ENCODE measurements at regions not wholly inside any gene's neighbourhood (a gene's known extent, or its start where the extent isn't known, plus 50 kb on each side); places are given as distances from the start of the nearest gene placed in this dataset.
"Not testable (repeated sequence)": the region's sequence is repeated elsewhere in the genome, so short reads cannot be mapped to it uniquely, and the experiment has no call there.

- H3K27me3 Mint-ChIP-seq; H3K4me3 Mint-ChIP-seq; H3K9me3 Mint-ChIP-seq; H3K36me3 Mint-ChIP-seq (ENCODE audit: low read depth); H3K27ac Mint-ChIP-seq; H3K4me1 Mint-ChIP-seq; ATAC-seq (replicated peaks): not testable (repeated sequence)
Measured at GRCh38 chr6:57998858-57999619, 681.6 kb downstream of the PRIM2 start.

DNA sequence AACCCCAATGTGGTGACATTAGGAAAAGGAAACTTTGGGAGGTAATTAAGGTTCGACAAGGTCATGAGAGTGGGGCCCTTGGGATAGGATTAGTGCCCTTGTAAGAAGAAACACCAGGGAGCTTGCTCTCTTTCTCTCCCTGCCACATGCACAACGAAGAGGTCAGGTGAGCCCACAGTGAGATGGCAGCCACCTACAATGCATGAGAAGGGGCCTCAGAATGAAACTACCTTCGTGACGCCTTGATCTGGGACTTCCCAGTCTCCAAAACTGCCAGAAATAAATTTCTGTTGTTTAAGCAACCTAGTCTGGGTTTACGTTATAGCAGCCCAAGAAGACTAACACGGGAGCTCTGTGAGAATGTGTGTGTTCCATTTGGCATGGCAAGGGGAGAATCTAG lies 682.8 kb downstream of the PRIM2 start:
- H3K27ac Mint-ChIP-seq; H3K4me1 Mint-ChIP-seq; H3K4me3 Mint-ChIP-seq; ATAC-seq (replicated peaks); H3K27me3 Mint-ChIP-seq; H3K9me3 Mint-ChIP-seq; H3K36me3 Mint-ChIP-seq (ENCODE audit: low read depth): not testable (repeated sequence)

- H3K4me3 Mint-ChIP-seq; H3K27ac Mint-ChIP-seq; H3K9me3 Mint-ChIP-seq; H3K4me1 Mint-ChIP-seq; ATAC-seq (replicated peaks); H3K27me3 Mint-ChIP-seq; H3K36me3 Mint-ChIP-seq (ENCODE audit: low read depth): not testable (repeated sequence)
Measured at GRCh38 chr6:58003417-58004167, 686.2 kb downstream of the PRIM2 start.

DNA sequence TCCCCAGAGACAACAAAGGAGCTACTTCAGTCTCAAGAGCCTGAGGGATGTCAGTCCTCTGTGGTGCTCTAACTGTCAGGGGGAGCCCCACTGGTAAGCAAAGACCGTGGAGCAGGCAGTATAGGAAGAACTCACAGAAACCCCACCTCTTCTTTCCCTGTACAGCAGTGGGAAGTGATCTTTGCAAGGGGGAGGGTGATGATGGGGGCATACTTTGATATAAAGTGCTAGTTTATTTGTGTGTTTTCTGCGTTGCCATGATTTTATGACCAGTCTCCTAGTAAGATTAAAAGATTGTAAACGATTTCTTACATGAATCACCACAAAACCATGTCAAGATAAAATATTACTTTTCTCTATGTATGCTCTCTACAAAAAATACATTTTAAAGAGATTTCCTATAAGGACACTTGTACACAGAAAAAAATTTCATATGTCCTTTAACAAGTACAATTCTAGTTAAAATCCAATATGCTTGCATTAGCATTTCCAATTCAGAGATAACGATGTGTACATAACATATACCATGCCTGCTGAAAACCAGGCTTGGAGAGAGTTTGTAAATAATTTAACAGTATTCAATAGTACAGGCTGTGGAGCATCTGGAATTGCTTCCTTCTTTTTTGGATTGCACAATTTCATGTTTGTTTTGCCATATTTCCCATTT lies 690.0 kb downstream of the PRIM2 start:
- not testable (repeated sequence) for H3K27me3 Mint-ChIP-seq; H3K9me3 Mint-ChIP-seq; H3K36me3 Mint-ChIP-seq (ENCODE audit: low read depth); H3K4me1 Mint-ChIP-seq; H3K4me3 Mint-ChIP-seq; H3K27ac Mint-ChIP-seq; ATAC-seq (replicated peaks)

DNA sequence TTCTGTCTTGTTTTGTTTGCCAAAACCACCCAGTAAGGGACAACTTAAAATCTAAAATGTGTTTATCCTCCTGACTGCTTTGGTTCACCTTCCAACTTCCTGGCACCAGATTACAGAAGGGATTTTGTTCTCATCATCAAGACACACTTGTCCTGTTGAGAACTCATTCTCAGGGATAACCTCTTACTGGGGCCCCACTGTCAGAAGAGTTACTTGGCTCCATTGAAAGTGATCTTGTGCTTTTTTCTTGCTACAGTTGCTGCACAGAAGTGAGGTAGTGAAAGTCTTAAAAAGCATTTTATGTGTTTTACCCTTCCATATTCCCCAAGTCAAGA lies 690.5 kb downstream of the PRIM2 start:
- H3K36me3 Mint-ChIP-seq (ENCODE audit: low read depth); H3K4me3 Mint-ChIP-seq; H3K27ac Mint-ChIP-seq; H3K9me3 Mint-ChIP-seq; H3K4me1 Mint-ChIP-seq; H3K27me3 Mint-ChIP-seq; ATAC-seq (replicated peaks): not testable (repeated sequence)

DNA sequence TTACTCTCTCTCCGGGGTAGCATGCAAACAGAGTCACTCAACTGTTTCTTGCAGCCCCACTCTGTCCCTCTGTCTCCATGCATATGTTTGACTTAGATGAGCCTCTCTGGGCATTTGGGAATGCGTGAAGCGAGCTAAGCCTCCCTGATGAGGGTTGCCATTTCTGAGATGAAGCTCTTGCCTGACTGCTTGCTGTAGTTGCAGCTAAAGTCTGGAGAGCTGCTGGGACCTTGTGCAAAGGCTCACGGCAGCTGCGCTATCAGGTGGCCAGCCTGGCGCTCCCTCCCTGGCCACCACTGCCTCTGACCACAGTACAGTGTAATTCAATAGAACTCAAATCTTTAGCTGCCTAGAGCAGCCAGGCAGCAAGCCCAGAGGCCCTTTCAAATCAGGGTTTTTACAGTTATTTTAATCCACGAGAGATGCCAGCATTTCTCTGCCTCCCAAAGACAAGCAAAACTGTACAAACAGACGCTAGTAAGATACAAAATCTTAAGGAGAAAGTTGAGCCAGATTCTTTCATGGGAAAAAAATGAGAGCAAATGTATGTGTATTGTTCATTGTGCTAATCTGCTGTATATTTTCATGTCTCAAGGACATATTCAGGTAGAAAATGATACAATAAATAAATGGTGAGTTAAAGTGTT lies 694.6 kb downstream of the PRIM2 start:
- H3K4me3 Mint-ChIP-seq; ATAC-seq (replicated peaks); H3K27ac Mint-ChIP-seq; H3K9me3 Mint-ChIP-seq; H3K36me3 Mint-ChIP-seq (ENCODE audit: low read depth); H3K27me3 Mint-ChIP-seq; H3K4me1 Mint-ChIP-seq: not testable (repeated sequence)

GRCh38 chr6:58016614-58017013 lies 699.2 kb downstream of the PRIM2 start:
- H3K36me3 Mint-ChIP-seq (ENCODE audit: low read depth); H3K4me3 Mint-ChIP-seq; ATAC-seq (replicated peaks); H3K9me3 Mint-ChIP-seq; H3K4me1 Mint-ChIP-seq; H3K27me3 Mint-ChIP-seq; H3K27ac Mint-ChIP-seq: not testable (repeated sequence)

- not testable (repeated sequence) for H3K27me3 Mint-ChIP-seq; H3K4me1 Mint-ChIP-seq; H3K27ac Mint-ChIP-seq; H3K9me3 Mint-ChIP-seq; H3K4me3 Mint-ChIP-seq; ATAC-seq (replicated peaks); H3K36me3 Mint-ChIP-seq (ENCODE audit: low read depth)
Measured at GRCh38 chr6:58028188-58028587, 710.8 kb downstream of the PRIM2 start.

- H3K27ac Mint-ChIP-seq; H3K36me3 Mint-ChIP-seq (ENCODE audit: low read depth); H3K27me3 Mint-ChIP-seq; ATAC-seq (replicated peaks); H3K4me3 Mint-ChIP-seq; H3K4me1 Mint-ChIP-seq; H3K9me3 Mint-ChIP-seq: not testable (repeated sequence)
Measured at GRCh38 chr6:58038213-58038612, 720.8 kb downstream of the PRIM2 start.

- ATAC-seq (replicated peaks); H3K4me1 Mint-ChIP-seq; H3K4me3 Mint-ChIP-seq; H3K36me3 Mint-ChIP-seq (ENCODE audit: low read depth); H3K9me3 Mint-ChIP-seq; H3K27ac Mint-ChIP-seq; H3K27me3 Mint-ChIP-seq: not testable (repeated sequence)
Measured at GRCh38 chr6:58046584-58046983, 729.2 kb downstream of the PRIM2 start.

GRCh38 chr6:58047389-58047788 lies 730.0 kb downstream of the PRIM2 start:
- H3K27me3 Mint-ChIP-seq; H3K4me3 Mint-ChIP-seq; H3K27ac Mint-ChIP-seq; ATAC-seq (replicated peaks); H3K4me1 Mint-ChIP-seq; H3K9me3 Mint-ChIP-seq; H3K36me3 Mint-ChIP-seq (ENCODE audit: low read depth): not testable (repeated sequence)

- not testable (repeated sequence) for H3K4me1 Mint-ChIP-seq; H3K9me3 Mint-ChIP-seq; H3K36me3 Mint-ChIP-seq (ENCODE audit: low read depth); H3K4me3 Mint-ChIP-seq; ATAC-seq (replicated peaks); H3K27me3 Mint-ChIP-seq; H3K27ac Mint-ChIP-seq
Measured at GRCh38 chr6:58047865-58048264, 730.4 kb downstream of the PRIM2 start.

DNA sequence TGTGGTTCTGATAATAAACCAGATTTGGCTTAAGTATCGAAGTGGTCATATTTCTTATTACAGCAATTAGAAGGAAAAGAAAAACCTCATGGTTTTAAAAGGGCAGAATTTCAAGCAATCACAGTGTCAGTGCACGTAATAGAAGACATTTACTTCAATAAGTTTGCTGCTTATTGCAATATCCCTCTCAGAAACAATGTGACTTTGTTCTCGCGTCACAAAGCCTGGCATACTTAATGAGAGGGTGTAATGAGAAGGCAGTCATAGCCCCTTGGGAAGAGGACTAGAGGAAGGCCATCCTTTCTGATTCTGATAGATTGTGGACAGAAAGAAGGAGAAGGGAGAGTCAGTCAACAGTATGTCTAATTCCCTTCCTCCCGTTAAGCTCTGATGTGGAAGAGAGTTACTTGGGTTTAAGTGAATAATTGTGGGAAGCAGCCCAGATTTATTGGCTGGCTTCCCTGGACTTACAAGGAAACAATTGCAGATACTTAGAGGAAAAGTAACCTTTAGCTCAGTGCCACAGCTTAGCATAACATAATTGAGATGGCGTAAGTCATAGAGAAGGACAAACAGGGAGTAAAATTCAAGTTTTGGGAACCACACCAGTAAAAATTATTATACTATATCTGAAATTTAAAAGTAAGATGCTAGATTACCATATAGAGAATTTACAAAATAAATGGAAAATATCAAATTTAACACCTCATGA lies 738.2 kb downstream of the PRIM2 start:
- ATAC-seq (replicated peaks); H3K27ac Mint-ChIP-seq; H3K9me3 Mint-ChIP-seq; H3K4me3 Mint-ChIP-seq; H3K36me3 Mint-ChIP-seq (ENCODE audit: low read depth); H3K4me1 Mint-ChIP-seq; H3K27me3 Mint-ChIP-seq: not testable (repeated sequence)

GRCh38 chr6:58059701-58060100 lies 742.3 kb downstream of the PRIM2 start:
- not testable (repeated sequence) for H3K4me1 Mint-ChIP-seq; H3K36me3 Mint-ChIP-seq (ENCODE audit: low read depth); H3K27ac Mint-ChIP-seq; H3K27me3 Mint-ChIP-seq; H3K4me3 Mint-ChIP-seq; H3K9me3 Mint-ChIP-seq; ATAC-seq (replicated peaks)

Measured in activated T-helper 17 cell treated with anti-CD3 and anti-CD28 coated beads, Interleukin-2, amount 50 U/mL, for 72 hours (primary cell).